NCI-H2171 treated with DMSO at 0.1 percent for 48 hours (cell line): ENCODE measurements at regions not wholly inside any gene's neighbourhood (a gene's known extent, or its start where the extent isn't known, plus 50 kb on each side); places are given as distances from the start of the nearest gene placed in this dataset.
A peak's percentile ranks its signal among the peaks of the same experiment; 100 is the strongest.
"Not testable (repeated sequence)": the region's sequence is repeated elsewhere in the genome, so short reads cannot be mapped to it uniquely, and the experiment has no call there.

ENCODE experiments used
- DNase-seq: peaks from one replicate; lab custom pipeline; 2025; lab: John Stamatoyannopoulos, UW

DNA sequence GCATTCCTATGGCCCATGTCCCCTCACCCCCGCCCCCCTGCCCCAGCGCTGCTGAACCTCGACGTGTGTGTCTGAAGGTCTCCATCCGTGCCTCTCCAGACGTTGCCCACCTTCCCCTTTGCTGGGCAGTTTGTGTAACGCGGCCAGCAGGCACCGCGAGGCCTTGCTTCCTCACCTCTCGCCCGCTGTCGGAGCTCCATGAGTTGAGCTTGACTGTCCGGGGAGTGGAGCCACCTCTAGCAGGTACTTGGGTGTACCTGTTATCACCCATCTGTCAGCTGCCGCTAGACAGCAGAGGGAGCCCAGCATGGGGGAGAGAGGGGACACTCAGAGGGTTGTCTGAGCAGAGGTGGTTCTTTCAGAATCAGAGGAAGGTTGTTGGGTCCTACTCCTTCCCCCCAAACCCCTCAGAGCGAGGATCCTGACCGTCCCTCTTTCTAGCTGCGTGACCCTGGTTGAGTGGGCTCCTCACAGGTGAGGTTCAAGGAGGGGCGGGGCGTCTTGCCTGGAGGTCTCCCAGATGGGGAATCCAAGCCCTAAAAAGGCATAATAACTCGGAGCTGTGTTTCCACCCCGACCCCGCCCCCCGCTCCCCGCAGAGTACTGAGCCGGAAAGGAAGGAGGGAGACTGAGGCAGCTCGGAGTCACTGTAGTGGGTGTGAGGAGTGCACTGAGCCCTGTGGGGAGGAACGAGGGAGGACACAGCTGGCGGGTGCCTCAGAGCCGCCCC lies 184.7 kb downstream of the C9orf50 start:
- peak; percentile 77 for DNase-seq

- no peak for DNase-seq
Observed at GRCh38 chr9:129435291-129435690, 185.6 kb downstream of the C9orf50 start.

- DNase-seq: no peak
Observed at GRCh38 chr9:129434187-129434586, 186.7 kb downstream of the C9orf50 start.

DNA sequence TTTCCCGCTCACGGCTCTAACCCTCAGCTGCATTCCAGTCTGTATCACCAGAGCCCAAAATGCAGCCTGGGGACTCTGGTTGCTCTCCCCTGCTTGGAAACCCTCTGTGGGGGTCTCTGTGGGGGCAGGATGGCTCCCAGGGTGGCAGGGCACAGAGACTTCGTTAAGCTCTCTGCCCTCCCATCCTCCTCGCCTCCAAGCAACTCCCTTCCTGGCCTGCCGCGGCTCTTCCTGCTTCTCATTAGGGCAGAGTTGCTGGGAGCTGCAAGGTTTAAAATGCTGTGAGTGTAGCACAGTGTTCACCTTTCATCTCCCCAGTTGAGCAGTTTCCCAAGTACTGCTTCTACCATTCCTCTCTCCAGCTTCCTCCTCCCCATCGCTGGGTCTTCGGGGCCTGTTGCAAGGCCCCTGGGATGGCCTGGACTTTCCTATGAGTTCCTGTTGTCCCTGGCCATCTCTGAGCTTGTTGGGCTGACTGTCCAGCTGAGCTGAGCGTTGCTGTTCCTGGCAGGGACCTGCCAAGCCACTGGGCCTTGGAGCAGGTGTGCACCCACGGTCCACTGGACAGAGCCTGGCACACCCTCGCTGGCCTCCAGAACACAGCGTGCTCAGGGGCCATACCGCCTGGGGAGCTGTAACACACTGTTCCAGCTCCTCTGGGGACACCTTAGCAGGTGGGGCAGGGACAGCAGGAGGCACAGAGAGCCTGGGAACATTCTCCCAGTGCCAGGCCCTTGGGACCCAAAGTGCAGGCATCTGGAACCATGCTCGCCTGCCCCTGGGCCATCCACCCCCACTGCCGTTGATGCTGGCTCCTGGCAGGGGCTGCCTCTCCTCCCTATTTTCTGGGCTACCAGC lies 188.4 kb downstream of the C9orf50 start:
- peak; percentile 77 for DNase-seq

GRCh38 chr9:129430940-129431643 lies 189.8 kb downstream of the C9orf50 start:
- no peak for DNase-seq

DNA sequence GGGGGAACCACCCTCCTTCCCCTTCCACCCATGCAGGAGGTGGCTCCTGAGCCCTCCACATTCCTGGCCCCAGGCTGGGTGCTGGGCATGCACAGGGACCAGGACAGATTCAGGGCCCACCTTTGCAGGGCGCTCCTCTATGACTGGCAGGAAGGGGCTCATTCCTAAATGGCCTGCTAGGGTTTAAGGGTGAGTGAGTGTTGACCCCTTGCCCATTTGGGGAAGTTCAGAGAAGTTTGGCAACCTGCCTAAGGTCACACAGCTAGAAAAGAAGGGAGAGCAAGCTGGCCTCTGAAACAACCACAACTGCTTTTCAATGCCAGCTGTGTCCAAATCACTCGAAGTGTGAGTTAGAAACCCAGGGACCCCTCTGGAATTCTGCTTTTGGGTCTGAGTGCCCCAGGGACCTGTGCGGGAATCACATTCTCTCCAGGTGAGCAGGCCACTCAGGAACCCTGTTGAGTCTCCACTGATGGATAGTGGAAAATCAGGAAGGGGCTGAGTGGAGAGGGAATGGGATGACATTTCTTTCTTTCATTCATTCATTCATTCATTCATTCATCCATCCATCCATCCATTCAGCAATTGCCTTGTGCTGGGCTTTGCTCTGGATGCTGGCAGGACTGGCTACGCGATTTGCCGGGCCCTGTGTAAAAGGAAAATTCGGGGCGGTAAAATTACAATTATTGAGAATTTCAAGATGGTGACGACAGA lies 191.9 kb downstream of the C9orf50 start:
- DNase-seq: no peak

- no peak for DNase-seq
Observed at GRCh38 chr9:129427149-129427548, 193.8 kb downstream of the C9orf50 start.

- not testable (repeated sequence) for DNase-seq
Observed at GRCh38 chr9:129423755-129424154, 197.1 kb downstream of the C9orf50 start.

DNA sequence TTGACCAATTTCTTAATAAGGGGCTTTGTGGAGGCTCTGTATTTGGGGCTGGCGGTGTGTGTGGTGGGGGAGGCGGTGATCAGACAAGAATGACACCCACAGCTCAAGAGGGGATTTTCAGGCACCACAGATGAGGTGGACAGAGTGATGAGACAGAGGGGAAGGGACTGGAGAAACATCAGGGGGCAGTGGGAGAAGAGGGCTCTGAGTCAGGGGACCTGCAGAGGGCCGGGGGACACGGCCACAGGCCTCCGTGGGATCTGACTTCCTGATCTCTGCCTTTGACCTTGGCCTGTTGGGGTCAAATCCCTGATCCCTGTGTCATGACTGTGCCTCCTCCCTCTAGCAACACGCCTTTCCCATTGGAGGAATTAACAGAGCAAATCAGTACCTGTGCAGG lies 197.7 kb downstream of the C9orf50 start:
- no peak for DNase-seq

- DNase-seq: no peak
Observed at GRCh38 chr9:129422843-129423192, 198.1 kb downstream of the C9orf50 start.

DNA sequence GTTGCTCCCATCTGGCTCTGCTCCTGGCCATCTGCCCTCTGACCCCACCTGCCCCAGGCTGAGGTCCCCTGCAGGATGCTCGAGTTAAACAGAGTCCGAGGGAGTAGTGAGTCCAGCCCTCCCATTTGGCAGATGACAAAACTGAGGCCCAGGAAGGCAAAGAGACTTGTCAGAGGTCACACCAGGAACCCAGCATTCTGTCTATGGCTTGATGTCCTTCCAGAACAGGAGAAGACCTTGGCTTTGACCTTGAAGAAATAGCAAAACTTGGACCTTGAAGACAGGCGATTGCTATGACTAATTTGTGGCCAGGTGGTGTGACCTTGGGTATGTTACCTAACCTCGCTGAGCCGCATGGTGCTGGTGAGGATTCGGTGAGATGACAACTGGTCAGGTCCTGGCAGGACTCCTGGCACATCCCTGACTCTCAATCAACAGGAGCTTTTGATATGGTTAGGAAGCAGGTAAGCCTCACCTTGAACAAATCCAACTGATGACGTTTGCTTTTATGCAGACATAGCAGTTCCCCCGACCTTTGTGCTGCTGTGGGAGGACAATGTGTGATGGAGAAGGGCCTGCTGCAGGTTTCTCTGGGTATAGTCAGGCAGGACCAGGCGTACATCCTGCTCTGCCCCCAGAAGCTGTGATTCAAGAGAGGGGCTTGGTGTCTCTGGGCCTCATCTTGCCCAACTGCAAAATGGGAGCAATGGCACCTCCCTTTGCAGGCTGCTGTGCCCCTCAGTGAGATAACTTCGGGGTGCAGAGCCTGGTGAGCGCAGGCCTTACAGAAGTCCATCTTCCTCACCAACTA lies 198.7 kb downstream of the C9orf50 start:
- DNase-seq: no peak

- no peak for DNase-seq
Observed at GRCh38 chr9:129421371-129421770, 199.5 kb downstream of the C9orf50 start.

DNA sequence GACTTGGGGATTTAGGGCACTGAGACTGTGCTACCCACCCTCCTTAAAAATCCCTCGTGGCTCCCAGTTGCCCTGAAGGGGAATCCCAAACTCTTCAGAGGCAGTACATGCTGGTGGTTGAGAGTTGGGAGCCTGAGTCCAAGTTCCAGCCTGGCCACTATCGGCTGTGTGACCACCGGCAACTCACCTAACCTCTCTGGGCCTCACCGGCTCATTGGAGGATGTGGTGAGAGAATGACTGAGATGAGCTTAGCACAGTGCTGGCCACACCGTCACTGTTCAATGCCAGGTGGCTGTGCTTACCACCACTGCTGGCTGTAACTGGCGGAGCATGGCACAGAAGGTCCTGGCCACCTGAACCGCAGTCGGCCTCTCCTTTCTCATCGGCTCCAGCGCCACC lies 200.2 kb downstream of the C9orf50 start:
- no peak for DNase-seq

- DNase-seq: peak; percentile 63
Observed at GRCh38 chr9:129419382-129419899, 201.5 kb downstream of the C9orf50 start.

GRCh38 chr9:129418451-129418850 lies 202.4 kb downstream of the C9orf50 start:
- DNase-seq: no peak

DNA sequence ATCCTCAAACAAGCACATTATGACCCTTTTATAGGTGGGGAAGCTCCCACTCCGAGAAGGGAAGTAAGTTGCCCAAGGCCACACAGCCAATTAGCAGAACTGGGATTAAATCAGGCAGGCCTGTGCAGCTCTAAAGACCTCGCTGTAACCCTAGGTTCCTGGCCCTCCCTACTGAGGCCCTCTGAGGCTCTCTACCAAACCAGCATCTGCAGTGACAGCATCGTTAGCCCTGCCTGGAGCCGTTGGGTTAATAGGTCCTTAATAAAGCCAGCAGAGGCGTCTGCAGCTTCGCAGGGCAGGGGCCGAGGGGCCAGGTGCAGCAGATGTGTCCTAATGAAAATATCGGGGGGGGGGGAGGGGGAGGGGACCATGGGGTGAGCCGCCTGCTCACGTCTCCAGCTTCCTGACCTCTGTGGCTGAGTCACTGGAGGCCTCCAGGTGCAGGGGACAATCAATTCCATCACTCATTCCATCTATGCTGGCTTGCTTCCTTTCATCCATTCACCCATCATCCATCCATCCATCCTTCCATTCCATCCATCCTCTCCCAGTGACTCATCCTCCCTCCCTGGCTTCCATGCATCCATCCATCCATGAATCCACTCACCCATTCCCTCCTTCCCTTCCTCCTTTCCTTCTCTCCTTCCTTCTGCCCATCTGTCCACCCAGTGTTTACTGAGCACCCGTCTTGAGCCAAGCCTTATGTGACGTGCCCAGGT lies 203.9 kb downstream of the C9orf50 start:
- peak; percentile 37 for DNase-seq

DNA sequence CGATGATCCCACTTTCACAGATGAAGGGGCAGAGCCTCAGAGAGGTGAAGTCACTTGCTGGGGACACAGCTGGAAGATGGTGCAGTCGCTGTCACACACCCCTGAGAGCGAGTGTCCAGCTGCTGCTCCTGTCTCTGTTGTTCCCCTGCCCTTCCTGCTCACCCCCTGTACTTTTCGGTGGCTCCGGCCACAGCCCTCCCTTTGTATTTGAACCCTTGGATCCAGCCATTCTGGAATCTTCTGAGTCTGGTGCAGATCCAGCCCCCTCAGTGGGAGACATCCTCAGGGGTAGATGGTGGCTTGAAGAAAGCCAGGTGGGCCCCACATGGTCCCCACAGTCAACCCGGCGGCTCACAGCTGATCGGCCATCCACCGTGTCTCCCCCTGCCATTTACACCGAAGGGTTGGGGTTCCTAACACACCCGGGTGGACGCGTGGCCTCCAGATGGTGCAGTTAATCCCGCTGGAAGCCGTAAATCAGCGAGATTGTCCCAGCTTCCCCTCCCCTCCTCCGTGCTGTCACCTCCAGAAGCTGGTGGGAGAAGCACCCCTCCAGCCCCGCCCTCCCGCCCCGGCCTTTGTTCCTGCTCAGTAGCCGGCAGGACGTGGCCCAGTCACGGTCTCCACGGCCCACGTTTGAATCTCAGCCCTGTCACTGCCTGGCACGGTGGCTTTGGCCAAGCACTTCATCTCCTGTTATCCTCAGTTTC lies 204.8 kb downstream of the C9orf50 start:
- DNase-seq: peak; percentile 66

- peak; percentile 20 for DNase-seq
Observed at GRCh38 chr9:129414993-129415941, 205.6 kb downstream of the C9orf50 start.
